ENCODE measurements at regions not wholly inside any gene's neighbourhood (a gene's known extent, or its start where the extent isn't known, plus 50 kb on each side); places are given as distances from the start of the nearest gene placed in this dataset.
"Not testable (repeated sequence)": the region's sequence is repeated elsewhere in the genome, so short reads cannot be mapped to it uniquely, and the experiment has no call there.

DNA sequence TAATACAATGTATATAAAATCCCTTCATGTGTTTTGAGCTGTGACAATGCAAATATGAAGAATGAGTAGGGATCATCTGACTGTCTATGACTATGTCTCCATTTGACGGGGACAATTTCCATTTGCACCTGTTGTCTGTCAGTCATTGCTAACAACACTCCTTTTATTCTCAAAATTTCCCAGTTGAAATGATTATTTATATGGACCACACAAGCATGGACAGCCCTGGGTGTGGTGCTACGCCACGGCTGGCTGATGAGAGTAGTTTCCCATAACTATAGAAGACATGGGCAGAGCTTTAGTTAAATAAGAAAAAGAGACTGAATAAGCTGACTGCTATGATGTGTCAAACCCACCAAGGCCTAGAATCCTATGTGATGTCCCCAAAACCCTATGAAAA, 135.8 kb downstream of the MAP3K21 start:
- Mint-ChIP-seq H3K27ac (no peak overlapping the region), H3K4me1 (peaks cover 6% of the 10 kb centered on the region), H3K27me3 (no peaks in the 10 kb centered on the region), H3K36me3 (no peaks in the 10 kb centered on the region), H3K9me3 (peaks cover 3% of the 10 kb centered on the region), H3K4me3 (no peak overlapping the region)
- ATAC-seq = no peak

DNA sequence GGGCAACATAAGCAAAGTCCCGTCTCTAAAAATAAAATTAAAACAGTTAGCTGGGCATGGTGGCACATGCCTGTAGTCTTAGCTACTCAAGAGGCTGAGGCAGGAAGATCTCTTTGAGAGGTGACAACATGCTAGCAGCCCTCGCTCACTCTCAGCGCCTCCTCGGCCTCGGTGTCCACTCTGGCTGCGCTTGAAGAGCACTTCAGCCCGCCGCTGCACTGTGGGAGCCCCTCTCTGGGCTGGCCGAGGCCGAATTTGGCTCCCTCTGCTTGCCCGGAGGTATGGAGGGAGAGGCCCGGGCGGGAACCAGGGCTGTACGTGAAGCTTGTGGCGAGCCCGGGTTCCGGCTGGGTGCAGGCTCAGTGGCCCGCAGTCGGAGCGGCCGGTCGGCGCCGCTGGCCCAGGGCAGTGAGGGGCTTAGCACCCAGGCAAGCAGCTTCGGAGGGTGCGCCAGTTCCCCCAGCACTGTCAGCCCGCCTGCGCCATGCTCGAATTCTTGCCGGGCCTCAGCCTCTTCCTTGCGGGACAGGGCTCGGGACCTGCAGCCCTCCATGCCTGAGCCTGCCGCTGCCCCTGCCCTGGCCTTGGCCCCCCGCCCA, 138.3 kb downstream of the MAP3K21 start:
- no peaks in the 10 kb centered on the region for H3K4me1 Mint-ChIP-seq
- no peak overlapping the region for H3K4me3 Mint-ChIP-seq
- no peak for ATAC-seq
- H3K27me3 Mint-ChIP-seq = no peaks in the 10 kb centered on the region
- H3K36me3 Mint-ChIP-seq = no peaks in the 10 kb centered on the region
- H3K27ac Mint-ChIP-seq = no peak overlapping the region
- H3K9me3 Mint-ChIP-seq = no peaks in the 10 kb centered on the region

GRCh38 chr1:233470741-233471499, 143.0 kb upstream of the KCNK1 start:
- Mint-ChIP-seq H3K36me3 (no peaks in the 10 kb centered on the region), H3K9me3 (peaks cover 3% of the 10 kb centered on the region), H3K4me3 (no peak overlapping the region), H3K4me1 (no peaks in the 10 kb centered on the region), H3K27me3 (peaks cover 8% of the 10 kb centered on the region), H3K27ac (no peak overlapping the region)
- ATAC-seq = no peak

DNA sequence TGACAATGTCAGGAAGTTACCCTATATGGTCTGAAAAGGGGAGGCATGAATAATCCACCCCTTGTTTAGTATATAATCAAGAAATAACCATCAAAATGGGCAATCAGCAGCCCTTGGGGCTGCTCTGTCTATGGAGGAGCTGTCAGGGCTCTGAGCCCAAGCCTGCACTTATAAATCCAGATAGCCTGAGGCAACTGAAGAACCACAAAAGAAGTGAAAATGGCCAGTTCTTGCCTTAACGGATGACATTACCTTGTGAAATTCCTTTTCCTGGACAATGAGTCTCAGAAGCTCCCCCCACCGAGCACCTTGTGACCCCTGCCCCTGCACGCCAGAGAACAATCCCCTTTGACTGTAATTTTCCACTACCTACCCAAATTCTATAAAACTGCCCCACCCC, 142.1 kb upstream of the KCNK1 start:
- H3K4me1 Mint-ChIP-seq, H3K27ac Mint-ChIP-seq, H3K4me3 Mint-ChIP-seq, H3K9me3 Mint-ChIP-seq, H3K27me3 Mint-ChIP-seq, ATAC-seq, H3K36me3 Mint-ChIP-seq: not testable (repeated sequence)

GRCh38 chr1:233472796-233473195, 141.1 kb upstream of the KCNK1 start:
- H3K27me3 Mint-ChIP-seq, ATAC-seq, H3K4me1 Mint-ChIP-seq, H3K36me3 Mint-ChIP-seq, H3K4me3 Mint-ChIP-seq, H3K9me3 Mint-ChIP-seq, H3K27ac Mint-ChIP-seq: not testable (repeated sequence)

GRCh38 chr1:233473549-233474204, 140.2 kb upstream of the KCNK1 start:
- no peak for ATAC-seq
- Mint-ChIP-seq H3K27ac (no peak overlapping the region), H3K9me3 (peaks cover 3% of the 10 kb centered on the region), H3K27me3 (peaks cover 8% of the 10 kb centered on the region), H3K36me3 (no peaks in the 10 kb centered on the region), H3K4me1 (no peaks in the 10 kb centered on the region), H3K4me3 (no peak overlapping the region)

- Mint-ChIP-seq H3K27me3 (peaks cover 5% of the 10 kb centered on the region), H3K36me3 (no peaks in the 10 kb centered on the region), H3K4me1 (no peaks in the 10 kb centered on the region), H3K9me3 (no peaks in the 10 kb centered on the region), H3K27ac (no peak overlapping the region), H3K4me3 (no peak overlapping the region)
- ATAC-seq = no peak
Observed at GRCh38 chr1:233477359-233477758, 136.5 kb upstream of the KCNK1 start.

- Mint-ChIP-seq H3K9me3 (no peaks in the 10 kb centered on the region), H3K27ac (no peak overlapping the region), H3K36me3 (no peaks in the 10 kb centered on the region), H3K27me3 (no peaks in the 10 kb centered on the region), H3K4me1 (no peaks in the 10 kb centered on the region), H3K4me3 (no peak overlapping the region)
- no peak for ATAC-seq
Observed at GRCh38 chr1:233478611-233479010, 135.3 kb upstream of the KCNK1 start.

DNA sequence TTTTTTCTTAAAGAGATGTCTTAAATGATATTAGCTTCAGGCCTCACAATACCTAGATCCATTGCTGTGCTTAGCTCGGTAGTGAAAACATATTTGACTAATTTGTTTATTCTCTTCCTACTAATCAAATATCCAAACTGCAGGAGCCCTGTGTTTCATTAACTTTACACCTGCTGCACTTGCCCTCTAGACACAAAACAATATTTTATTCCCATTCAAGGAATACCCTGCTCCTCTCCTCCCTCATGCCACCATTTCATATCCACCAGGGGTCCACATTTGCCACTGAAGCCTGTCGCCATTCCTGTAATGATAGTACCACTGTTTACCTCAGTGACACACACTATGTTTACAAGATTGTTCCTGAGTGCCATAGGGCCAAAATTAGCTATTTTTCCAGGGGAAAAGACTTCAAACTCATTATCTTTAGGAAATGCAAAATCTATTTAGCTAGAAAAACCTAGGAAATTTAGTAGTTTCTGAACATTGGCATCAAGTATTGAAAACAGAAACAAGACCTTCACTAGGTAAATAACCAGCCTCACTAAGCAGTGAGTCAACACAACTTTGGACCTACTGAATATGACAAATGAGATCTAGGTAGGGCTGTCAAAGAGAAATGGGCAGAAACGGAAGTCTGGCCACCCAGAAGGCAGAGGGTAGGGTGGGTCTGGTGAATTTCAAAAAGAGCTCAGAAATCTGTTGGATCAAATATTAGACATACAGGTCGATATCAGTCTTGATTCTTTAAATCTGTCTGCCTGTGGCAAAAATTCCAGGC, 134.6 kb upstream of the KCNK1 start:
- Mint-ChIP-seq H3K9me3 (no peaks in the 10 kb centered on the region), H3K4me1 (no peaks in the 10 kb centered on the region), H3K36me3 (no peaks in the 10 kb centered on the region), H3K4me3 (no peak overlapping the region), H3K27ac (no peak overlapping the region), H3K27me3 (no peaks in the 10 kb centered on the region)
- ATAC-seq = no peak

DNA sequence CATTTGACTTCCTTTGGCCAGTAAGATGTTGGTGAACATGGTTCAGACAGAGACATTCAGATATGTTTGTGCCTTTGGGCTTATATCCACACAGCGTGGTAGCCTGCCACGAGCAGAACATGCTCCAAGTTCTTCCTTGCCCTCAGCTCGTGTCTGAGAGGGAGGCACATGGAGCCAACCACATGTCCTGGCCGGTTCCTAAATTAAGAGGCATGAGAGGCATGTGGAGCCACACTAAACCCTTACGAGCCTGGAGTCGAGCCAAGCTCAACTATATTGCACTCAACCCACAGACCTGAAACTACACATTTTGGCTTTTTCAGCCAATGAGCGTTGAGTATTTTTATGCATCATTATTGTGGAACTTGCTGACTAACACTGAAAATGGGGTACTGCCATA, 133.7 kb upstream of the KCNK1 start:
- no peak overlapping the region for H3K4me3 Mint-ChIP-seq
- no peaks in the 10 kb centered on the region for H3K9me3 Mint-ChIP-seq
- no peak overlapping the region for H3K27ac Mint-ChIP-seq
- no peaks in the 10 kb centered on the region for H3K4me1 Mint-ChIP-seq
- H3K27me3 Mint-ChIP-seq = no peaks in the 10 kb centered on the region
- no peaks in the 10 kb centered on the region for H3K36me3 Mint-ChIP-seq
- no peak for ATAC-seq

DNA sequence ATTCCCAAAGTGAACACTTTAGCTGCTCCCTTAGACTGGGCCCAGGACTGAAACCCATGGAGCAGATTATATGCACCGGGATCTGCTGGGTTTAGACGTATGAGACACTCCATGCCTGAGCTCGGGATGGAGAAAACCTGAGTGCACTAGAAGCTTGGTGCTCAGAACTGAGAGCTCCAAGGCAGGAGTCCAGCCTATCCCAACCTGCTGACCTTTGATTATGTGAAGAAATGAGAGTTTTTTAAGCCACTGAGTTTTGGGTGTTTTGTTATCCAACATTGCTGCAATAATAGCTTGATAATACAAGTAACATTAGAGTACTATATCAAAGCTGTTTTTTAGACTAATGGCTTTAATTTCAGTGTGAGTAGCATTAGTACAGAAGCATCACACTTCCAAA, 131.5 kb upstream of the KCNK1 start:
- Mint-ChIP-seq H3K9me3 (no peaks in the 10 kb centered on the region), H3K27me3 (peaks cover 6% of the 10 kb centered on the region), H3K36me3 (no peaks in the 10 kb centered on the region), H3K4me1 (no peaks in the 10 kb centered on the region), H3K4me3 (no peak overlapping the region), H3K27ac (no peak overlapping the region)
- ATAC-seq = no peak

GRCh38 chr1:233485385-233485784, 128.5 kb upstream of the KCNK1 start:
- no peaks in the 10 kb centered on the region for H3K4me1 Mint-ChIP-seq
- no peak for ATAC-seq
- H3K27me3 Mint-ChIP-seq = peaks cover 6% of the 10 kb centered on the region
- H3K4me3 Mint-ChIP-seq = no peak overlapping the region
- H3K36me3 Mint-ChIP-seq = no peaks in the 10 kb centered on the region
- H3K27ac Mint-ChIP-seq = no peak overlapping the region
- peaks cover 3% of the 10 kb centered on the region for H3K9me3 Mint-ChIP-seq

GRCh38 chr1:233485809-233486398, 128.0 kb upstream of the KCNK1 start:
- peaks cover 3% of the 10 kb centered on the region for H3K9me3 Mint-ChIP-seq
- no peak overlapping the region for H3K4me3 Mint-ChIP-seq
- no peaks in the 10 kb centered on the region for H3K36me3 Mint-ChIP-seq
- no peak for ATAC-seq
- peaks cover 6% of the 10 kb centered on the region for H3K27me3 Mint-ChIP-seq
- no peak overlapping the region for H3K27ac Mint-ChIP-seq
- H3K4me1 Mint-ChIP-seq = no peaks in the 10 kb centered on the region

GRCh38 chr1:233487408-233487807, 126.5 kb upstream of the KCNK1 start:
- H3K4me1 Mint-ChIP-seq = no peaks in the 10 kb centered on the region

DNA sequence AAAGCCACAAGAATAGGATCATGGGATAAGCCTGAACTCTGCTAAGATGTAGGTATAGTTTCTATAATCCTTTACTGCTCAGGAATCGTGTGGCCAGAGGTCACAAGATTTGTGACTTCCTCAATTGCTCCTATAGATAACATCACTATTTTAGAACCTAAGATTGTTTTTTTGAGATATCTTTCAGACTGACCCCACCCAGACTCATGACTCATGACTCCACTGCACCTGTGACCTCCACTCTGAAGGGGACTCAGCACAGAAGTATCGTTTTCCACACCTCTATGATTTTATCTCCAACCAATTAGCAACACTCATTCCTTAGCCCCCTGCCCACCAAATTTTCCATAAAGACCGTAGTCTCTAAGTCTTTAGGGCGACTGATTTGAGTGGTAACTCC, 124.5 kb upstream of the KCNK1 start:
- Mint-ChIP-seq H3K27me3 (peaks cover 6% of the 10 kb centered on the region), H3K36me3 (no peaks in the 10 kb centered on the region), H3K9me3 (peaks cover 3% of the 10 kb centered on the region), H3K27ac (no peak overlapping the region), H3K4me1 (no peaks in the 10 kb centered on the region), H3K4me3 (no peak overlapping the region)
- no peak for ATAC-seq

More at GRCh38 chr1:233487408-233487807, 126.5 kb upstream of the KCNK1 start:
- Mint-ChIP-seq H3K27ac (no peak overlapping the region), H3K4me3 (no peak overlapping the region), H3K27me3 (peaks cover 6% of the 10 kb centered on the region), H3K36me3 (no peaks in the 10 kb centered on the region), H3K9me3 (peaks cover 3% of the 10 kb centered on the region)
- ATAC-seq = no peak

All from stimulated activated memory B cell treated with anti-CD40 and anti-IgM and Interleukin-4, amounts not matched to agents 10 μg/mL and 1 μg/mL and 100 μg/mL, for 72 hours (primary cell).